CD4-positive, alpha-beta memory T cell (primary cell): ENCODE measurements at regions not wholly inside any gene's neighbourhood (a gene's known extent, or its start where the extent isn't known, plus 50 kb on each side); places are given as distances from the start of the nearest gene placed in this dataset.
"Not testable (repeated sequence)": the region's sequence is repeated elsewhere in the genome, so short reads cannot be mapped to it uniquely, and the experiment has no call there.

Source experiments
- CTCF ChIA-PET: fragments of 350-600 bp; sonication (Branson Sonifier 250); formaldehyde crosslinking; loops from one replicate; lab custom pipeline; 2021; ENCODE audit warnings: inconsistent platforms; ENCODE audit not compliant: partially characterized antibody; lab: Charles Lee
- POLR2A ChIA-PET: fragments of 350-600 bp; sonication (Branson Sonifier 250); formaldehyde crosslinking; loops from one replicate; lab custom pipeline; 2021; ENCODE audit not compliant: partially characterized antibody; lab: Charles Lee
- DNase-seq, 5 donors: peaks; one replicate each; pipeline versions ENCODE4 v3.0.0 to v3.0.0-alpha.2; 2020 to 2022; ENCODE audit warnings: mixed read lengths in 1 of 5
- H3K27ac ChIP-seq: one replicate; pipeline ENCODE4 v1.7.0; 2013; ENCODE audit warnings: low read depth, low read length
- H3K27me3 ChIP-seq: 2 replicates; pipeline ENCODE4 v1.7.0; 2013; ENCODE audit warnings: mild to moderate bottlenecking, low read length, moderate library complexity; ENCODE audit not compliant: insufficient read depth
- H3K36me3 ChIP-seq: 2 replicates; pipeline ENCODE4 v1.7.0; 2013; ENCODE audit warnings: mild to moderate bottlenecking, low read length, moderate library complexity; ENCODE audit not compliant: insufficient read depth
- H3K4me1 ChIP-seq: 2 replicates; pipeline ENCODE4 v1.7.0; 2013; ENCODE audit warnings: mild to moderate bottlenecking, low read length, moderate library complexity; ENCODE audit not compliant: insufficient read depth
- H3K4me3 ChIP-seq, 2 donors: one replicate each; pipeline ENCODE4 v1.7.0; 2013; ENCODE audit warnings: low read length in 2 of 2, mild to moderate bottlenecking in 1 of 2
- H3K9me3 ChIP-seq, 2 donors: one replicate each; pipeline ENCODE4 v1.7.0; 2013; ENCODE audit warnings: low read length in 2 of 2, control low read depth in 1 of 2; ENCODE audit not compliant: control insufficient read depth in 1 of 2
- H3K27ac Mint-ChIP-seq, 7 donors: one replicate each; pipeline ENCODE4 v1.8.0; 2020 to 2021; ENCODE audit warnings: mixed read lengths in 7 of 7, mild to moderate bottlenecking in 6 of 7, inconsistent platforms in 3 of 7, moderate library complexity in 3 of 7
- H3K27me3 Mint-ChIP-seq, 2 donors: one replicate each; pipeline ENCODE4 v1.8.0; 2020 to 2021; ENCODE audit warnings: mixed read lengths in 2 of 2
- H3K36me3 Mint-ChIP-seq, 2 donors: one replicate each; pipeline ENCODE4 v1.8.0; 2020 to 2021; ENCODE audit warnings: mixed read lengths in 2 of 2, inconsistent platforms in 1 of 2, mild to moderate bottlenecking in 1 of 2
- H3K4me1 Mint-ChIP-seq, 4 donors: one replicate each; pipeline ENCODE4 v1.8.0; 2020 to 2021; ENCODE audit warnings: mixed read lengths in 4 of 4, mild to moderate bottlenecking in 1 of 4
- H3K4me3 Mint-ChIP-seq, 8 donors: one replicate each; pipeline ENCODE4 v1.8.0; 2020 to 2021; ENCODE audit warnings: mixed read lengths in 8 of 8, mild to moderate bottlenecking in 7 of 8, moderate library complexity in 6 of 8, inconsistent platforms in 3 of 8
- H3K9me3 Mint-ChIP-seq, 8 donors: one replicate each; pipeline ENCODE4 v1.8.0; 2020 to 2021; ENCODE audit warnings: mixed read lengths in 8 of 8, mild to moderate bottlenecking in 5 of 8, inconsistent platforms in 3 of 8, moderate library complexity in 1 of 8
- intact Hi-C: fragments of 100-400 bp; cut with micrococcal nuclease; formaldehyde crosslinking; loops from one replicate; pipeline ENCODE4 v1.15.1; 2023

DNA sequence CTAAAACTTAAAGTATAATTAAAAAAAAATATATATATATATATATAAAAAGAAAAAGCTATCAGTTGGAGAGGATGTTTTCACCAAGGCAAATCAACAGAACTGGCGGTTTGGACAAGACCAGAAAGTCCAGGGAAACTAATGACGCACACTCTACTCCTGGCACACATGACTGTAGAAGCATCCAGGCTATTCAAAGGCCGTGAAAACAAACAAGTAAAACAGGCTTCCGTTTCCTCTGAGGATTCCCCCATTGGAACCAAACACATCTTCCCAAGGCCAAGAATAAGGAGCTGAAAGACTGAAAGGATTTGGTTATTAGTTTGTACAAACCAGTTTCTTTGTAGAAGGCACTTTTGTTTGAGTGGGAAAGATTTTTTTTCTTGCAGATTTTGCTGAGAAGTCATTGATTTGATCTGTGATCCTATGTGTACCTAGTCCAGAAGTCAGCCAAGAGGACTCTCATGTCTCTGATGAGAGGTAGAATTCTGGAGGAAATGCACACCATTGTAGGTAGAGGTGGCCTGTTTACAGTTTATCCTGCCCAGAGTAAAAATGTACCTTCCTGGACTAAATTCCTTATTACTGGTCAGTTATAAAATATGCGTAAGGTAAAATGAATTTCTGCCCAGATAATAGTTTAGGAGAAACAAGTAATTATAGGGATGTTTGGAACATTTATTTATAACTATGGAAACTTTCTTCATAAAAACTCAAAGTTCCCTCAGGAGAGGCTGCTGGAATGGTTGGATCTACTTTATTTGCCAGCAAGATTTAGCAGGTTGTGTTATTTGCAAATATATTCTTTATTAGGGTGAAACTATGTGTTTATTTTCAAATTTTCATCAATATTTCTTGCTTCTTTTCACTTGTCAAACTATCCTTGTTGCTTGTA is 66.5 kb downstream of the DMP1 start:
- DNase-seq: no peak
- ChIA-PET POLR2A (no interaction called here), CTCF (no interaction called here)
- Mint-ChIP-seq H3K9me3 (peaks cover 0 to 4% (median under 1%) of the 10 kb centered on the region in 8 donors), H3K27ac (no peak overlapping the region), H3K36me3 (no peaks in the 10 kb centered on the region), H3K27me3 (no peaks in the 10 kb centered on the region), H3K4me3 (no peak overlapping the region), H3K4me1 (no peaks in the 10 kb centered on the region)
- Histone ChIP-seq H3K9me3 (no peaks in the 10 kb centered on the region), H3K4me1 (no peaks in the 10 kb centered on the region), H3K4me3 (no peak overlapping the region), H3K36me3 (no peaks in the 10 kb centered on the region), H3K27me3 (no peaks in the 10 kb centered on the region), H3K27ac (no peak overlapping the region)
- intact Hi-C loops: no loop called here

DNA sequence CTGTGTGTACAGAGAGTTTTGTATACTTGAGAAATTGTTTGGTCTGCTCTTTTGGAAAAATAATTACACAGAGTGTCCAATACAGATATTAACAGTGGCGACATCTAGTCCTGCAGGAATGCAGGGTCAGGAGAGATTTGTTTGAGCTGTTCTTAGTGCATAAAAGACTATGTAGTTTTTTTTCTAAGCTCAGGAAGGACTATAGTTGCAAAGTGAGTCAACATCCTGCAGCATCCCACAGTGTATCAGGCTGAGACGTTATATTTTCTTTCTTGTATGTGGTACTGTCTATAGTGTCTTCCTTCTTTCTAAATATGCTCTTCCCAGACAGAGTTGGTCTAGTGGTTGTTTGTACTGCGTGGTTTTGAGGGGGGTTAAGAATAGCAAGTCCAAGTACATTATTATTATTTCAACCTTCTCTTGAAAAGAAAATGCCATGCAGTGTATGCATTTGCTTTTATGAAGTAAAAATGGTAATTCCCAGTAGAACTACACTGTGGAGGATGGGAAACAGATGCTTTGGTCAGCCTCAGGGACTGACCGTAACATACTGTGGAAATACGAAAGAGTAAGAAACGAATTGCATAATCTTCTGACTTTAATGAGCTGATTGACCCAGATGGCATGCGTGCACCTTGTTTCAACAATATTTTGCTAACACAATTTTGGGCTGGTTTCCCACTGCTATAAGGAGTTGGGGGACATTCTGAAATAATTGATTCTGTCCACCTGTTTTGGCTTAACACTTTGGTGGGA is 67.4 kb downstream of the DMP1 start:
- no peak for DNase-seq
- CTCF ChIA-PET: no interaction called here
- H3K4me1 Mint-ChIP-seq: no peaks in the 10 kb centered on the region

GRCh38 chr4:87718217-87718835 is 68.2 kb downstream of the DMP1 start:
- no peaks in the 10 kb centered on the region for H3K27me3 Mint-ChIP-seq
- intact Hi-C loops: no loop called here
- no peaks in the 10 kb centered on the region for H3K36me3 Mint-ChIP-seq
- no peaks in the 10 kb centered on the region for H3K4me1 ChIP-seq
- no peak overlapping the region for H3K27ac ChIP-seq
- H3K4me1 Mint-ChIP-seq: no peaks in the 10 kb centered on the region
- H3K9me3 ChIP-seq: no peaks in the 10 kb centered on the region
- peaks cover 0 to 2% (median 0%) of the 10 kb centered on the region in 8 donors for H3K9me3 Mint-ChIP-seq
- ChIA-PET POLR2A (no interaction called here), CTCF (no interaction called here)
- H3K4me3 ChIP-seq: no peak overlapping the region
- no peak overlapping the region for H3K4me3 Mint-ChIP-seq
- no peak overlapping the region for H3K27ac Mint-ChIP-seq
- H3K36me3 ChIP-seq: no peaks in the 10 kb centered on the region
- no peak for DNase-seq
- no peaks in the 10 kb centered on the region for H3K27me3 ChIP-seq

More for the DNA sequence above, 67.4 kb downstream of the DMP1 start:
- no peaks in the 10 kb centered on the region for H3K27me3 Mint-ChIP-seq
- Histone ChIP-seq H3K4me3 (no peak overlapping the region), H3K36me3 (no peaks in the 10 kb centered on the region), H3K27ac (no peak overlapping the region), H3K27me3 (no peaks in the 10 kb centered on the region), H3K9me3 (no peaks in the 10 kb centered on the region), H3K4me1 (no peaks in the 10 kb centered on the region)
- no peak overlapping the region for H3K27ac Mint-ChIP-seq
- intact Hi-C loops: no loop called here
- no peak overlapping the region for H3K4me3 Mint-ChIP-seq
- POLR2A ChIA-PET: no interaction called here
- H3K9me3 Mint-ChIP-seq: peaks cover 0 to 2% (median 0%) of the 10 kb centered on the region in 8 donors
- no peaks in the 10 kb centered on the region for H3K36me3 Mint-ChIP-seq

- H3K27ac Mint-ChIP-seq: no peak overlapping the region
- no peaks in the 10 kb centered on the region for H3K36me3 Mint-ChIP-seq
- ChIA-PET POLR2A (no interaction called here), CTCF (no interaction called here)
- H3K27me3 Mint-ChIP-seq: no peaks in the 10 kb centered on the region
- DNase-seq: no peak
- no peak overlapping the region for H3K27ac ChIP-seq
- H3K4me3 Mint-ChIP-seq: no peak overlapping the region
- H3K36me3 ChIP-seq: no peaks in the 10 kb centered on the region
- H3K4me1 ChIP-seq: no peaks in the 10 kb centered on the region
- intact Hi-C loops: no loop called here
- no peak overlapping the region for H3K4me3 ChIP-seq
- peaks cover 0 to 4% of the 10 kb centered on the region in 2 donors for H3K9me3 ChIP-seq
- H3K9me3 Mint-ChIP-seq: peaks cover 0 to 8% (median 5%) of the 10 kb centered on the region in 8 donors
- no peaks in the 10 kb centered on the region for H3K27me3 ChIP-seq
- H3K4me1 Mint-ChIP-seq: no peaks in the 10 kb centered on the region
These were observed 70.1 kb downstream of the DMP1 start for GRCh38 chr4:87720094-87720691.

- intact Hi-C loops, H3K27me3 Mint-ChIP-seq, H3K36me3 Mint-ChIP-seq, H3K9me3 ChIP-seq, H3K4me3 ChIP-seq, H3K36me3 ChIP-seq, DNase-seq, H3K27ac ChIP-seq, POLR2A ChIA-PET, H3K27me3 ChIP-seq, H3K4me3 Mint-ChIP-seq, H3K27ac Mint-ChIP-seq, H3K4me1 Mint-ChIP-seq, CTCF ChIA-PET, H3K4me1 ChIP-seq: not testable (repeated sequence)
- peaks cover 0 to 12% (median 6%) of the 10 kb centered on the region in 8 donors for H3K9me3 Mint-ChIP-seq
These were observed 74.1 kb upstream of the IBSP start for GRCh38 chr4:87725287-87725686.

DNA sequence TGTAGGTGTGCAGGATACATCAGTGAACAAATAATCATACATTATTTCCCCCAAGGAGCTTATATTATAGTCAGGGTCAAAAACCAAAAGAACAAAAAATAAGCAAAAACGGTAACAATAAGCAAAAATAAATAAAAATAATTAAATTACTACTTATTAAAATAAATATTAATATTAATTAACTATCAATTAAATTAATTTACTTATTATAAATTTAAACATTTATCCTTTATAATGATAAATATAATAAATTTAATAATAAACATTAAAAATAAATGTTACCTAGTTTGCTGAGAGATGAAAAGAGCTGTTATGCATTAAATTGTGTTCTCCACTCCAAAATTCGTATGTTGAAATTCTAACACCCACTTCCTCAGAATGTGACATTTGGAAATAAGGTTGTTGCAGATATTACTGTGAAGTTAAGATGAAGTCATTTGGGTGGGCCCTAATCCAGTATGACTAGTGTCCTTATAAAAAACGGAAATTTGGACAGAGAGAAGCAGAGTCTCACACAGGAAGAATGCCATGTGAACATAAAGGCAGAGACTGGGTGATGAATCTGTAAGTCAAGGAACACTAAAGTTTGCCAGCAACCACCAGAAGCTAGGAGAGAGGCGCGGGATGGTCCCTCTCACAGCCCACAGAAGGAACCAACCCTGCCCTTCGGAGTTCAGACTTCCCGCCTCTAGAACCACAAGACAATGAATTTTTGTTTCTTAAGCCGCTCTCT is 67.2 kb upstream of the IBSP start:
- H3K4me3 Mint-ChIP-seq: no peak overlapping the region
- POLR2A ChIA-PET: no interaction called here
- CTCF ChIA-PET: no interaction called here

More for the DNA sequence above, 67.2 kb upstream of the IBSP start:
- H3K27me3 Mint-ChIP-seq: peaks cover 0 to 5% of the 10 kb centered on the region in 2 donors
- H3K36me3 Mint-ChIP-seq: no peaks in the 10 kb centered on the region
- no peaks in the 10 kb centered on the region for H3K9me3 ChIP-seq
- H3K27me3 ChIP-seq: no peaks in the 10 kb centered on the region
- H3K4me3 ChIP-seq: no peak overlapping the region
- no peaks in the 10 kb centered on the region for H3K4me1 Mint-ChIP-seq
- intact Hi-C loops: no loop called here
- no peaks in the 10 kb centered on the region for H3K4me1 ChIP-seq
- no peaks in the 10 kb centered on the region for H3K36me3 ChIP-seq
- no peak overlapping the region for H3K27ac ChIP-seq
- no peaks in the 10 kb centered on the region for H3K9me3 Mint-ChIP-seq
- no peak for DNase-seq
- H3K27ac Mint-ChIP-seq: no peak overlapping the region
